HG02870 (cell line): ENCODE measurements at regions not wholly inside any gene's neighbourhood (a gene's known extent, or its start where the extent isn't known, plus 50 kb on each side); places are given as distances from the start of the nearest gene placed in this dataset.
"Not testable (repeated sequence)": the region's sequence is repeated elsewhere in the genome, so short reads cannot be mapped to it uniquely, and the experiment has no call there.

Experiments used
- ATAC-seq: cut with Tn5 transposase; IDR thresholded peaks from one replicate; pipeline ENCODE4 v1.9.1; 2021; ENCODE audit warnings: mild to moderate bottlenecking, moderate library complexity; ENCODE audit not compliant: unreplicated experiment

GRCh38 chr6:150495126-150495525 is 104.6 kb upstream of the PLEKHG1 start:
- ATAC-seq, result no peak

- no peak for ATAC-seq
Measured at GRCh38 chr6:150496629-150497028, 103.1 kb upstream of the PLEKHG1 start.

GRCh38 chr6:150499882-150500312 is 99.8 kb upstream of the PLEKHG1 start:
- no peak for ATAC-seq

GRCh38 chr6:150500568-150500967 is 99.1 kb upstream of the PLEKHG1 start:
- ATAC-seq, result not testable (repeated sequence)

- ATAC-seq, result no peak
Measured at GRCh38 chr6:150503041-150503440, 96.6 kb upstream of the PLEKHG1 start.

- no peak for ATAC-seq
Measured at GRCh38 chr6:150503586-150504339, 95.9 kb upstream of the PLEKHG1 start.

- not testable (repeated sequence) for ATAC-seq
Measured at GRCh38 chr6:150507361-150507760, 92.3 kb upstream of the PLEKHG1 start.

GRCh38 chr6:150510576-150510975 is 89.1 kb upstream of the PLEKHG1 start:
- no peak for ATAC-seq

GRCh38 chr6:150511313-150511712 is 88.4 kb upstream of the PLEKHG1 start:
- ATAC-seq, result no peak

GRCh38 chr6:150514806-150515380 is 84.8 kb upstream of the PLEKHG1 start:
- no peak for ATAC-seq

- ATAC-seq, result no peak
Measured at GRCh38 chr6:150516199-150516598, 83.5 kb upstream of the PLEKHG1 start.

GRCh38 chr6:150517175-150517574 is 82.5 kb upstream of the PLEKHG1 start:
- no peak for ATAC-seq

- ATAC-seq, result no peak
Measured at GRCh38 chr6:150521482-150521881, 78.2 kb upstream of the PLEKHG1 start.

GRCh38 chr6:150523216-150523615 is 76.5 kb upstream of the PLEKHG1 start:
- not testable (repeated sequence) for ATAC-seq

GRCh38 chr6:150525300-150525699 is 74.4 kb upstream of the PLEKHG1 start:
- no peak for ATAC-seq

- ATAC-seq, result no peak
Measured at GRCh38 chr6:150527100-150527499, 72.6 kb upstream of the PLEKHG1 start.

GRCh38 chr6:150528648-150529285 is 70.9 kb upstream of the PLEKHG1 start:
- ATAC-seq, result no peak

- no peak for ATAC-seq
Measured at GRCh38 chr6:150529646-150530045, 70.0 kb upstream of the PLEKHG1 start.

GRCh38 chr6:150531957-150532356 is 67.7 kb upstream of the PLEKHG1 start:
- ATAC-seq, result no peak

GRCh38 chr6:150534553-150534952 is 65.1 kb upstream of the PLEKHG1 start:
- ATAC-seq, result no peak

- ATAC-seq, result no peak
Measured at GRCh38 chr6:150535151-150535804, 64.4 kb upstream of the PLEKHG1 start.

- no peak for ATAC-seq
Measured at GRCh38 chr6:150535818-150536220, 63.9 kb upstream of the PLEKHG1 start.
